Adipocyte (in vitro differentiated cells): ENCODE measurements at regions not wholly inside any gene's neighbourhood (a gene's known extent, or its start where the extent isn't known, plus 50 kb on each side); places are given as distances from the start of the nearest gene placed in this dataset.
"Not testable (repeated sequence)": the region's sequence is repeated elsewhere in the genome, so short reads cannot be mapped to it uniquely, and the experiment has no call there.

Experiments
- DNase-seq: peaks from one replicate; pipeline ENCODE4 v3.0.0-alpha.2; 2015; ENCODE audit warnings: low read depth
- H3K27me3 ChIP-seq: replicated peaks from 2 replicates; pipeline ENCODE4 v1.7.0; 2013; ENCODE audit warnings: mild to moderate bottlenecking, low read length, moderate library complexity; ENCODE audit not compliant: control insufficient read depth, insufficient read depth
- H3K36me3 ChIP-seq: 2 replicates; pipeline ENCODE4 v1.7.0; 2013; ENCODE audit warnings: low read length, mild to moderate bottlenecking, moderate library complexity; ENCODE audit not compliant: control insufficient read depth, insufficient read depth, severe bottlenecking
- H3K4me1 ChIP-seq: 2 replicates; pipeline ENCODE4 v1.7.0; 2013; ENCODE audit warnings: mild to moderate bottlenecking, low read length, moderate library complexity; ENCODE audit not compliant: control insufficient read depth, insufficient read depth
- H3K4me3 ChIP-seq: 2 replicates; pipeline ENCODE4 v1.7.0; 2013; ENCODE audit warnings: mild to moderate bottlenecking, low read length, moderate library complexity
- H3K9ac ChIP-seq: 2 replicates; pipeline ENCODE4 v1.7.0; 2013; ENCODE audit warnings: mild to moderate bottlenecking, low read length, moderate library complexity
- H3K9me3 ChIP-seq: 2 replicates; pipeline ENCODE4 v1.7.0; 2013; ENCODE audit warnings: mild to moderate bottlenecking, low read length, moderate library complexity; ENCODE audit not compliant: control insufficient read depth

GRCh38 chr1:60703155-60703554 lies 379.2 kb upstream of the NFIA start:
- H3K27me3 ChIP-seq, result no peaks in the 10 kb centered on the region
- H3K4me3 ChIP-seq, result no peak overlapping the region
- DNase-seq, result no peak
- H3K9ac ChIP-seq, result no peak overlapping the region
- H3K9me3 ChIP-seq, result peaks cover 6% of the 10 kb centered on the region
- no peaks in the 10 kb centered on the region for H3K4me1 ChIP-seq
- no peaks in the 10 kb centered on the region for H3K36me3 ChIP-seq

- no peak overlapping the region for H3K4me3 ChIP-seq
- DNase-seq, result peak; percentile 51
- H3K4me1 ChIP-seq, result no peaks in the 10 kb centered on the region
- H3K9me3 ChIP-seq, result no peaks in the 10 kb centered on the region
- no peak overlapping the region for H3K9ac ChIP-seq
- H3K36me3 ChIP-seq, result no peaks in the 10 kb centered on the region
- no peaks in the 10 kb centered on the region for H3K27me3 ChIP-seq
Measured at GRCh38 chr1:60699325-60699724, 383.0 kb upstream of the NFIA start.

- Histone ChIP-seq H3K9ac (no peak overlapping the region), H3K4me1 (no peaks in the 10 kb centered on the region), H3K9me3 (peaks cover 7% of the 10 kb centered on the region), H3K4me3 (no peak overlapping the region), H3K36me3 (no peaks in the 10 kb centered on the region), H3K27me3 (no peaks in the 10 kb centered on the region)
- DNase-seq, result peak; percentile 40
Measured at GRCh38 chr1:60697204-60697994, 385.0 kb upstream of the NFIA start.

DNA sequence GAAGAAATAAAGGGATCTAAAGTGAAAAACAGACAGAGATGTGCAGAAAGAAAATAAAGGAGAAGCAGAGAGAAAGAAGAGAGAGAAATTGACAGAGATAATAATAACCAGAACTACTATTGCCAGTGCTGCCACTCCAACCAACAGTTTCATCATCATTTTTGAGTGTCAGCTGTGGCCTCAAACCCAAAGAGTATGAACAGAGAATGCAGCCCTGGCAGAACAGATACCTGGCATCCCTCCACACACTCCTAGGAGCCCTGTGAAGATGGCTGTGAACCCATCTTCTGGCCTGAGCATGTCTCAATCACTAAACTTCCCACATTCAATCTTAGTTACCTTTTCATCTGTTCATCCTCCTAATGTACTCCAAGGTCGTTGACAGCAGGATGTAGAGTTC lies 385.8 kb upstream of the NFIA start:
- peaks cover 7% of the 10 kb centered on the region for H3K9me3 ChIP-seq
- H3K4me1 ChIP-seq, result no peaks in the 10 kb centered on the region
- H3K9ac ChIP-seq, result no peak overlapping the region
- no peaks in the 10 kb centered on the region for H3K36me3 ChIP-seq
- no peak overlapping the region for H3K4me3 ChIP-seq
- no peaks in the 10 kb centered on the region for H3K27me3 ChIP-seq
- no peak for DNase-seq

DNA sequence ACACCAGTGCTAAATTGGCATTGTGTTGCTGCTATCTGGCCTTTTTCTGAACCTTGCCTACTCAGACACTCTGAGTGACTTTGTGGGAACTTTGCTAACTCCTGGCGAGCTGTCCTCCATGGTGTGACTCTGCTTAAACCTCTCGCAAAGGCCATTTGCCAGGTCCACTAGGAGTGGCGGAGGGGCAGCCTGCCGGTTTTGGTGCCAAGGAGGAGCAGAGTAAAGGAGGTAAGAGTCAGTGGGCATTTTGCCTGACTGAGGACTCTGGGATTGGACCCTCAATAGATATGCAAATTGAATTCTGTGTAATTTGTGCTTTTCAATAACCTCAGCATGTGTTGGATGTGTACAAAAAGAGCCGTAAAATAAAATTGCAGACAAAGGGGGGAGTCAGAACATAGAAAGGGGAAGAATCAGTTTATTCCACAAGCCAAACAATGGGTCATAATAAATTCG lies 386.6 kb upstream of the NFIA start:
- DNase-seq, result no peak
- Histone ChIP-seq H3K36me3 (no peaks in the 10 kb centered on the region), H3K9me3 (peaks cover 7% of the 10 kb centered on the region), H3K9ac (no peak overlapping the region), H3K4me1 (no peaks in the 10 kb centered on the region), H3K27me3 (no peaks in the 10 kb centered on the region), H3K4me3 (no peak overlapping the region)

- Histone ChIP-seq H3K9ac (no peak overlapping the region), H3K4me1 (no peaks in the 10 kb centered on the region), H3K36me3 (no peaks in the 10 kb centered on the region), H3K4me3 (no peak overlapping the region), H3K9me3 (peaks cover 7% of the 10 kb centered on the region), H3K27me3 (no peaks in the 10 kb centered on the region)
- no peak for DNase-seq
Measured at GRCh38 chr1:60694980-60695379, 387.4 kb upstream of the NFIA start.

GRCh38 chr1:60692031-60692430 lies 390.3 kb upstream of the NFIA start:
- H3K9me3 ChIP-seq, result peaks cover 15% of the 10 kb centered on the region
- H3K36me3 ChIP-seq, result no peaks in the 10 kb centered on the region
- no peak for DNase-seq
- H3K27me3 ChIP-seq, result no peaks in the 10 kb centered on the region
- H3K4me3 ChIP-seq, result no peak overlapping the region
- H3K9ac ChIP-seq, result no peak overlapping the region
- no peaks in the 10 kb centered on the region for H3K4me1 ChIP-seq

- not testable (repeated sequence) for DNase-seq, H3K36me3 ChIP-seq, H3K4me3 ChIP-seq, H3K9ac ChIP-seq, H3K27me3 ChIP-seq, H3K4me1 ChIP-seq
- H3K9me3 ChIP-seq, result peaks cover 12% of the 10 kb centered on the region
Measured at GRCh38 chr1:60688221-60688620, 394.1 kb upstream of the NFIA start.

- Histone ChIP-seq H3K36me3 (no peaks in the 10 kb centered on the region), H3K4me3 (no peak overlapping the region), H3K9ac (no peak overlapping the region), H3K27me3 (no peaks in the 10 kb centered on the region), H3K9me3 (no peaks in the 10 kb centered on the region), H3K4me1 (no peaks in the 10 kb centered on the region)
- no peak for DNase-seq
Measured at GRCh38 chr1:60681095-60681860, 401.1 kb upstream of the NFIA start.

GRCh38 chr1:60679524-60680375 lies 402.6 kb upstream of the NFIA start:
- no peak for DNase-seq

GRCh38 chr1:60678802-60679201 lies 403.6 kb upstream of the NFIA start:
- Histone ChIP-seq H3K4me1 (no peaks in the 10 kb centered on the region), H3K4me3 (no peak overlapping the region), H3K27me3 (no peaks in the 10 kb centered on the region), H3K36me3 (no peaks in the 10 kb centered on the region), H3K9ac (no peak overlapping the region), H3K9me3 (no peaks in the 10 kb centered on the region)
- DNase-seq, result no peak

More at GRCh38 chr1:60679524-60680375, 402.6 kb upstream of the NFIA start:
- Histone ChIP-seq H3K27me3 (no peaks in the 10 kb centered on the region), H3K36me3 (no peaks in the 10 kb centered on the region), H3K9ac (no peak overlapping the region), H3K4me3 (no peak overlapping the region), H3K4me1 (no peaks in the 10 kb centered on the region), H3K9me3 (no peaks in the 10 kb centered on the region)
